HG03432 (cell line): ENCODE measurements at regions not wholly inside any gene's neighbourhood (a gene's known extent, or its start where the extent isn't known, plus 50 kb on each side); places are given as distances from the start of the nearest gene placed in this dataset.
"Not testable (repeated sequence)": the region's sequence is repeated elsewhere in the genome, so short reads cannot be mapped to it uniquely, and the experiment has no call there.

Source experiments
- ATAC-seq: cut with Tn5 transposase; IDR thresholded peaks from one replicate; pipeline ENCODE4 v1.9.1; 2021; ENCODE audit warnings: mild to moderate bottlenecking, moderate library complexity; ENCODE audit not compliant: unreplicated experiment

GRCh38 chr11:67940440-67940839 lies 63.5 kb downstream of the UNC93B1 start:
- not testable (repeated sequence) for ATAC-seq

GRCh38 chr11:67938964-67939363 lies 64.9 kb downstream of the UNC93B1 start:
- not testable (repeated sequence) for ATAC-seq

- not testable (repeated sequence) for ATAC-seq
Observed at GRCh38 chr11:67938371-67938770, 65.5 kb downstream of the UNC93B1 start.

GRCh38 chr11:67923565-67923964 lies 80.3 kb downstream of the UNC93B1 start:
- not testable (repeated sequence) for ATAC-seq

GRCh38 chr11:67920546-67920945 lies 83.4 kb downstream of the UNC93B1 start:
- not testable (repeated sequence) for ATAC-seq

GRCh38 chr11:67912184-67912583 lies 91.7 kb downstream of the UNC93B1 start:
- not testable (repeated sequence) for ATAC-seq

GRCh38 chr11:67911211-67911610 lies 92.7 kb downstream of the UNC93B1 start:
- ATAC-seq, result not testable (repeated sequence)

GRCh38 chr11:67910803-67911202 lies 93.1 kb downstream of the UNC93B1 start:
- ATAC-seq, result not testable (repeated sequence)

GRCh38 chr11:67906969-67907368 lies 96.9 kb downstream of the UNC93B1 start:
- ATAC-seq, result not testable (repeated sequence)

- not testable (repeated sequence) for ATAC-seq
Observed at GRCh38 chr11:67899462-67899861, 104.4 kb downstream of the UNC93B1 start.

GRCh38 chr11:67893487-67893886 lies 110.4 kb downstream of the UNC93B1 start:
- ATAC-seq, result not testable (repeated sequence)

- not testable (repeated sequence) for ATAC-seq
Observed at GRCh38 chr11:67889646-67890045, 114.3 kb downstream of the UNC93B1 start.

- ATAC-seq, result not testable (repeated sequence)
Observed at GRCh38 chr11:67888056-67888455, 115.8 kb downstream of the UNC93B1 start.

- ATAC-seq, result not testable (repeated sequence)
Observed at GRCh38 chr11:67886672-67887071, 117.2 kb downstream of the UNC93B1 start.

- not testable (repeated sequence) for ATAC-seq
Observed at GRCh38 chr11:67886207-67886606, 117.7 kb downstream of the UNC93B1 start.

- ATAC-seq, result not testable (repeated sequence)
Observed at GRCh38 chr11:67885574-67885973, 118.3 kb downstream of the UNC93B1 start.

- not testable (repeated sequence) for ATAC-seq
Observed at GRCh38 chr11:67884761-67885558, 118.9 kb downstream of the UNC93B1 start.

GRCh38 chr11:67884073-67884757 lies 119.7 kb downstream of the UNC93B1 start:
- ATAC-seq, result not testable (repeated sequence)

GRCh38 chr11:67882304-67882703 lies 121.6 kb downstream of the UNC93B1 start:
- ATAC-seq, result not testable (repeated sequence)

- not testable (repeated sequence) for ATAC-seq
Observed at GRCh38 chr11:67881836-67882235, 122.1 kb downstream of the UNC93B1 start.

- not testable (repeated sequence) for ATAC-seq
Observed at GRCh38 chr11:67880594-67881196, 123.2 kb downstream of the UNC93B1 start.
